Kidney epithelial cell (primary cell): ENCODE measurements at regions not wholly inside any gene's neighbourhood (a gene's known extent, or its start where the extent isn't known, plus 50 kb on each side); places are given as distances from the start of the nearest gene placed in this dataset.

ENCODE experiments used
- DNase-seq: peaks from one replicate; pipeline ENCODE4 v3.0.0-alpha.2; 2010; ENCODE audit warnings: low read depth
- H3K27me3 ChIP-seq: 2 replicates; pipeline ENCODE4 v1.6.0; 2011; ENCODE audit warnings: low read length; ENCODE audit not compliant: control insufficient read depth, insufficient read depth
- H3K36me3 ChIP-seq: 2 replicates; pipeline ENCODE4 v1.5.1; 2011; ENCODE audit warnings: low read length; ENCODE audit not compliant: control insufficient read depth, insufficient read depth
- H3K4me3 ChIP-seq: 2 replicates; pipeline ENCODE4 v1.5.1; 2011; ENCODE audit warnings: low read depth, mild to moderate bottlenecking, control low read depth, low read length
- TF ChIP-seq, protein P1 (sequence below): IDR thresholded peaks from 2 replicates; pipeline ENCODE4 v1.5.1; 2011; ENCODE audit warnings: mild to moderate bottlenecking, moderate library complexity, low read length, control low read depth, inconsistent platforms; ENCODE audit not compliant: insufficient read depth, poor library complexity, severe bottlenecking

GRCh38 chr20:19025430-19026120, 186.9 kb upstream of the SLC24A3 start:
- Histone ChIP-seq H3K36me3 (no peaks in the 10 kb centered on the region), H3K27me3 (no peaks in the 10 kb centered on the region), H3K4me3 (no peak overlapping the region)
- TF ChIP-seq, protein P1, sequence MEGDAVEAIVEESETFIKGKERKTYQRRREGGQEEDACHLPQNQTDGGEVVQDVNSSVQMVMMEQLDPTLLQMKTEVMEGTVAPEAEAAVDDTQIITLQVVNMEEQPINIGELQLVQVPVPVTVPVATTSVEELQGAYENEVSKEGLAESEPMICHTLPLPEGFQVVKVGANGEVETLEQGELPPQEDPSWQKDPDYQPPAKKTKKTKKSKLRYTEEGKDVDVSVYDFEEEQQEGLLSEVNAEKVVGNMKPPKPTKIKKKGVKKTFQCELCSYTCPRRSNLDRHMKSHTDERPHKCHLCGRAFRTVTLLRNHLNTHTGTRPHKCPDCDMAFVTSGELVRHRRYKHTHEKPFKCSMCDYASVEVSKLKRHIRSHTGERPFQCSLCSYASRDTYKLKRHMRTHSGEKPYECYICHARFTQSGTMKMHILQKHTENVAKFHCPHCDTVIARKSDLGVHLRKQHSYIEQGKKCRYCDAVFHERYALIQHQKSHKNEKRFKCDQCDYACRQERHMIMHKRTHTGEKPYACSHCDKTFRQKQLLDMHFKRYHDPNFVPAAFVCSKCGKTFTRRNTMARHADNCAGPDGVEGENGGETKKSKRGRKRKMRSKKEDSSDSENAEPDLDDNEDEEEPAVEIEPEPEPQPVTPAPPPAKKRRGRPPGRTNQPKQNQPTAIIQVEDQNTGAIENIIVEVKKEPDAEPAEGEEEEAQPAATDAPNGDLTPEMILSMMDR, result no peak
- DNase-seq, result no peak

GRCh38 chr20:19026121-19026878, 186.1 kb upstream of the SLC24A3 start:
- H3K4me3 ChIP-seq, result no peak overlapping the region
- TF ChIP-seq, protein P1, result no peak
- H3K36me3 ChIP-seq, result no peaks in the 10 kb centered on the region
- no peak for DNase-seq
- no peaks in the 10 kb centered on the region for H3K27me3 ChIP-seq

DNA sequence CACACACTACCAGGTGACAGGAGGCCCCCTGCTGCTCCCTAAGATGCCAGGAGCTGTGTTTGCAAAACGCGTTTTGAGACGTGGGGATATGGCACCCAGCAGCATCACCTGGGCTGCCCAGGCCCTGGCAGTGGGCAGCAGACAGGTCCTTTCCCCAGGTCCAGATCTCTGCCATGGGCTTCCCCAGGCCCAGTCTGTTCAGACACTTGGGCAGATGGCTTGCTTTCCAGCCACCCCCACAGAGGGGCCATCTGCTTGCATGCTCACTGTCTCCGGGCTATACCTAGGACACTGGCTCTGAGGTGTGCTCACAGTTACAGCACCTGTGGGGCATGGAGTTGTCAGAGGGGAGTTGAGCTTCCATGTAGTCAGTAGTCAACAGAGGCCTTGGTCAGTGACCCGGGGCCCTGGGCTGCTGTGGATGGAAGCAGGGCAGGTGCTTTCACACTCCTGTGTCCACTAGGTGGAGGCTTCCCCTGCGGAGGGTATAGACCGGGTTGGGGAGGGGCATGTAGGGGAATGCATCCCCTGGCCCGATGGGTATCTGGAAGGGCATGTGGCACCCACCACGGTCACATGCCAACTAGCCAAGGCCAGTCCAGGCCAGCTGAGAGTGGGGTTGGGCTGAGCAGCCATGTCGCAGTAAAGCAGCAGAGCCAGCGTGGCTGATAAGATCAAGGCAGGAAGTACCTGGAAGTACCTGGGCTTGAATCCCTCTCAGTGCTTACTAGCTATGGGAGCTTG, 185.4 kb upstream of the SLC24A3 start:
- TF ChIP-seq, protein P1, result no peak
- H3K27me3 ChIP-seq, result no peaks in the 10 kb centered on the region

DNA sequence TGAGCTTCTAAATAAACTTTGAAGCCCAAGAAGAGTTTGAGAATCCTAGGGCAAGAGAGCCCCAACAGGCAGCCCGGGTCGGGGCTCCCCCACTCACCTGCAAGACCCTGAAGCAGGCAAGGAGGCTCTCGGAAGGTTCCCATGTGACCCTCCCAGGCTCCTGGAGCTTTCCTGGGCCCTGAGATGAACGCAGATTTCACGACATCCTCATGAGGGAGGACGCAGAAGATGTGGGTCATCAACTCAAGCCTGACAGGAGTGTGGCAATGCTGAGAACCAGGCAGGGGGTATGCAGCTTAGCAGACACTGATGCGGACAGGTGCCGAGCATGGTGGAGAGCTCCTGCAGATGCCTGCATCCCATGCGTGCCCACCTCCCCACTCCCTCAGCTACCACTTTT, 184.5 kb upstream of the SLC24A3 start:
- H3K4me3 ChIP-seq, result no peak overlapping the region
- TF ChIP-seq, protein P1, result no peak
- H3K27me3 ChIP-seq, result no peaks in the 10 kb centered on the region
- DNase-seq, result no peak
- H3K36me3 ChIP-seq, result no peaks in the 10 kb centered on the region

More for the DNA sequence above, 185.4 kb upstream of the SLC24A3 start:
- H3K36me3 ChIP-seq, result no peaks in the 10 kb centered on the region
- no peak for DNase-seq
- no peak overlapping the region for H3K4me3 ChIP-seq

GRCh38 chr20:19041787-19042186, 170.7 kb upstream of the SLC24A3 start:
- H3K27me3 ChIP-seq, result no peaks in the 10 kb centered on the region
- no peak for DNase-seq
- H3K36me3 ChIP-seq, result no peaks in the 10 kb centered on the region
- no peak overlapping the region for H3K4me3 ChIP-seq
- TF ChIP-seq, protein P1, result no peak
